ENCODE measurements at regions not wholly inside any gene's neighbourhood (a gene's known extent, or its start where the extent isn't known, plus 50 kb on each side); places are given as distances from the start of the nearest gene placed in this dataset.

GRCh38 chr5:6013506-6013905 lies 364.8 kb downstream of the MED10 start:
- TF ChIP-seq EZH2 (IDR thresholded peaks at IDR 0.05; ENCODE audit: insufficient read depth, poor library complexity, severe bottlenecking) (no peak), EZH2phosphoT487 (IDR thresholded peaks at IDR 0.05; ENCODE audit: insufficient read depth, low read depth) (no peak)

All from GM23248 (cell line).